Testis (tissue), 2 donors: ENCODE measurements at regions not wholly inside any gene's neighbourhood (a gene's known extent, or its start where the extent isn't known, plus 50 kb on each side); places are given as distances from the start of the nearest gene placed in this dataset.
"Not testable (repeated sequence)": the region's sequence is repeated elsewhere in the genome, so short reads cannot be mapped to it uniquely, and the experiment has no call there.

Experiments
- DNase-seq: peaks from one replicate; pipeline ENCODE4 v3.0.0-alpha.2; 2019
- H3K27ac ChIP-seq, 2 donors: fragments of 200-600 bp; sonication (generic); one replicate each; pipeline ENCODE4 v1.5.1; 2019
- H3K27me3 ChIP-seq: fragments of 200-600 bp; sonication (generic); one replicate; pipeline ENCODE4 v1.5.1; 2019
- H3K36me3 ChIP-seq: fragments of 200-600 bp; sonication (generic); one replicate; pipeline ENCODE4 v1.5.1; 2017; ENCODE audit warnings: low read depth; ENCODE audit errors: missing control alignments
- H3K4me1 ChIP-seq: fragments of 200-600 bp; sonication (generic); one replicate; pipeline ENCODE4 v1.5.1; 2019
- H3K4me3 ChIP-seq, 2 donors: fragments of 200-600 bp; sonication (generic); one replicate each; pipeline ENCODE4 v1.5.1; 2017 to 2019
- H3K9me3 ChIP-seq: fragments of 200-600 bp; sonication (generic); one replicate; pipeline ENCODE4 v1.5.1; 2017
- WGBS, 2 donors: methylation state at CpG; one replicate each; pipeline ENCODE4 v1.1.5; 2018; 5-methylcytosine and 5-hydroxymethylcytosine counted together
- intact Hi-C: fragments of 100-400 bp; cut with DNase I; formaldehyde crosslinking; loops from one replicate; pipeline ENCODE4 v1.15.1; 2023; ENCODE audit warnings: low total_unique reads

DNA sequence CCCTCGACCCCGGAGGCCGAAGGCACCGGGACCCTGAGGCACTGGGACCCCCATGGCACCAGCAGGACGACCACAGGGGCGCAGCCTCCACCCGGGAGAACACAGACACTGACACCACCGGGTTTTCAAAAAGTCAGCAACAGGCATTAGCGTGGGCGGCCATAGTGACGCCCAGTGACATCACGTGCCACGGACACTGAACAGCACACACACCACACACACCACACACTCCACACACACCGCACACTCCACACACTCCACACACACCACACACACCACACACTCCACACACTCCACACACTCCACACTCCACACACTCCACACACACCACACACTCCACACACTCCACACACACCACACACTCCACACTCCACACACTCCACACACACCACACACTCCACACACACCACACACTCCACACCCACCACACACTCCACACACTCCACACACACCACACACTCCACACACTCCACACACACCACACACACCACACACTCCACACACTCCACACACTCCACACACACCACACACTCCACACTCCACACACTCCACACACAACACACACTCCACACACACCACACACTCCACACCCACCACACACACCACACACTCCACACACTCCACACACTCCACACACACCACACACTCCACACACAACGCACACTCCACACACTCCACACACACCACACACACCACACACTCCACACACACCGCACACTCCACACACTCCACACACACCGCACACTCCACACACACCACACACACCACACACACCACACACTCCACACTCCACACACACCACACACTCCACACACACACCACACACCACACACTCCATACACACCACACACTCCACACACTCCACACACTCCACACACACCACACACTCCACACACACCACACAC is 3955.9 kb upstream of the TPTE start:
- H3K9me3 ChIP-seq, DNase-seq, H3K27ac ChIP-seq, H3K4me3 ChIP-seq, H3K36me3 ChIP-seq, H3K27me3 ChIP-seq, intact Hi-C loops, H3K4me1 ChIP-seq: not testable (repeated sequence)
- 25 to 27% methylated on average over 10 to 13 of the region's 17 CpGs for WGBS, 2 donors

DNA sequence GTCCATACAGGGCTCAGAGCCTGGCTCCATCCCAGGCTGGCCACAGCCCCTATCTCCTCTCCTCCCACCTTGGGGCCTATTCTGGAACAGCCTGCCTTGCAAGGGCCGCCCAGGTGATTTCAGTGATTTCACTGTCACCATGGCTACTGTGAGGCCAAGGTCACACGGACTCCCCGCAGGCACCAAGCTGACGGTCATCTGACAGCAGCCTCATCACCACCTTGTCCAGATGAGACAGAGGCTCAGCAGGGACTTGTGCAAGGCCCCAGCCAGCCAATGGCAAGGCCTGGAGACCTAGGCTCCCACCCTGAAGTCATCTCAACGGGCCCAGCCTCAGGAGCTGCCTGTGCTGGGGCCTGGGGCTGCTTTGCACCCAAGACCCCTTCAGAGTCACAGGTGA is 3953.8 kb upstream of the TPTE start:
- H3K4me3 ChIP-seq, H3K9me3 ChIP-seq, H3K4me1 ChIP-seq, intact Hi-C loops, DNase-seq, H3K27ac ChIP-seq, H3K36me3 ChIP-seq, H3K27me3 ChIP-seq: not testable (repeated sequence)
- no CpG with 5 or more reads among the region's 5 CpGs for WGBS, 2 donors

- WGBS, 2 donors, result no CpG with 5 or more reads among the region's 16 CpGs
- intact Hi-C loops, H3K4me1 ChIP-seq, H3K27ac ChIP-seq, H3K36me3 ChIP-seq, H3K9me3 ChIP-seq, H3K27me3 ChIP-seq, H3K4me3 ChIP-seq, DNase-seq: not testable (repeated sequence)
Observed at GRCh38 chr21:6569152-6569551, 3952.2 kb upstream of the TPTE start.

DNA sequence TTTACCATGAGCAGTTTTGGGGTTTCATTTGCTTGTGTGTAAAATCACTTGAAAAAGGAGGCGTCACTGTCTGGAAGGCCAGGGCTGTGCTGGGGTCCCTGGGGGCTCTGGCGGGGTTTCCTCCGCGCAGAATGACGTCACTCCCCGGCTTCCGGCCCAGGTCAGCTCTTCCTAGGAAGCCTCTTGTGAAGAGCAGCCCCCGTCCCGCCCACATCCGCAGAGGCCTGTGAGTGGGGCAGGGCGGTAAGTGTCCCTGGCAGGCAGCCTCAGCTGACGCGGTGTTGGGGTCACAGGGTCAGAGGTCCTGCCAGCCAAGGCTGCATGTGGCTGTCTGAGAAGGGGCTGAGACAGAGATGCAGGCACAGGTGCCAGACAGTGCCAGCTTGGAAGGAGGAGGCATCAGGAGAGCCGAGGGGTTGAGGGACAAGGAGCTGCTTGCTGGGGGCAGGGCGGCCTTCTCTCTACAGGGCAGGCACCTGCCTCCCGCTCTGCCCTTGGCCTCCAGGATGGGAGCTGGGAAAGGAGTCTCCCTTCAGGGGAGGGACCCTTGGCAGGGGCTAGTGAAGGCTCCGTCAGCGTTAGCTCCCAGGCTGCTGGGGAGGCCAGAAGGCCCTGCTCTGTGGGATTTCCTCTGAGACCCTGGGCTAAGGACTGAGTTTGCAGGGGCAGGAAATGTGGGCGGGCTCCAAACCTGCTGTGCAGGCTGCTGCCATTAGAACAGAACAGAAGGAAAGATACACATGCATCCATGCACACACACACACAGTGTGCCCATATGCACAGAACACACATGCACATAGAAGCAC is 3951.6 kb upstream of the TPTE start:
- intact Hi-C loops, H3K36me3 ChIP-seq, H3K9me3 ChIP-seq, H3K4me1 ChIP-seq, H3K27ac ChIP-seq, H3K27me3 ChIP-seq, DNase-seq, H3K4me3 ChIP-seq: not testable (repeated sequence)
- no CpG with 5 or more reads among the region's 19 CpGs for WGBS, 2 donors

GRCh38 chr21:6570700-6571368 is 3950.5 kb upstream of the TPTE start:
- H3K27me3 ChIP-seq, H3K27ac ChIP-seq, H3K9me3 ChIP-seq, H3K4me3 ChIP-seq, H3K36me3 ChIP-seq, intact Hi-C loops, H3K4me1 ChIP-seq, DNase-seq: not testable (repeated sequence)
- no CpG with 5 or more reads among the region's 24 CpGs for WGBS, 2 donors

DNA sequence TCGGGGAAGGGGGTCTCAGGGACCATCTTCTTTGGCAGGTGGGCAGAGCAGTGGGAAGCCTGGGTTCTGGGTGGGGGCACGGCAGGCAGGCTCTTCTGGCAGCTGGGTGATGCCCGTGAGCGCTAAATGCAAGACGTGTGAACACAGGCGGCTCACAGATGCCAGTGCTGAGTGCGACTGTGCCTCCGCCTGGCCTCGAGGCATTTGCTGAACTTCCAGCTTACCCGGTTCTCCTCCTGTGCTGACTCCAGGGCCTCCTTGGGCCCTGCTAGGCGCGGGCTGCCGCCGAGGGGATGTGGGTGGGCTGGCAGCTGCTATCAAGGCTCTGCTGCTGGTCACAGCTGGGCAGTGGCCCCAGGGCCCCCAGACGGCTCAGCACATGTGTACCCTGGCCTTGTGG is 3947.8 kb upstream of the TPTE start:
- H3K4me1 ChIP-seq, H3K27ac ChIP-seq, H3K4me3 ChIP-seq, H3K36me3 ChIP-seq, H3K9me3 ChIP-seq, intact Hi-C loops, H3K27me3 ChIP-seq, DNase-seq: not testable (repeated sequence)
- no CpG with 5 or more reads among the region's 15 CpGs for WGBS, 2 donors

DNA sequence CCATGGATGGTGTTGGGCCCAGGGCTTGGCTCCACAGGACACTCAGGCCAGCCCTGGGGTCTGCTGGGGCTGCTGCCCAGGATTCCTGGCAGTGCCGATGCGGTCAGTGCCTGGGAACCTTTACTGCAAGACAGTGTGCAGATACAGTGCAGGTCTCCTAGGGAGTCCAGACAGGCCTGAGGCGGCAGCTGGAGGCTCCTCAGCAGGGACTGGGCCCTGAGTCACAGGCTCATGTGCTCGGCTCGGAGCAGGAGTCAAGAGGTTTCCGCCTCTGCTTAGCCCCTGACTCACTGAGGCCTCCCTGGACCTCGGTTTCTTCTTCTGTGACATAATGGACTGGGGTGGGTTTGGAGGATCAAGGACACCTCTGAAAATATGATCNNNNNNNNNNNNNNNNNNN is 3941.6 kb upstream of the TPTE start:
- DNase-seq, H3K4me3 ChIP-seq, H3K4me1 ChIP-seq, H3K9me3 ChIP-seq, H3K27me3 ChIP-seq, H3K27ac ChIP-seq, H3K36me3 ChIP-seq, intact Hi-C loops: not testable (repeated sequence)
- no CpG with 5 or more reads among the region's 7 CpGs for WGBS, 2 donors
